ENCODE measurements at regions not wholly inside any gene's neighbourhood (a gene's known extent, or its start where the extent isn't known, plus 50 kb on each side); places are given as distances from the start of the nearest gene placed in this dataset.

GRCh38 chr3:34229876-34230275 is 431.4 kb downstream of the PDCD6IP start:
- intact Hi-C loops (cut with DNase I), result no loop called here

GRCh38 chr3:34235096-34235495 is 436.7 kb downstream of the PDCD6IP start:
- intact Hi-C loops (cut with DNase I), result no loop called here
- no peak for DNase-seq
- no peaks in the 10 kb centered on the region for H3K9me3 ChIP-seq
- no peak overlapping the region for H3K27ac ChIP-seq
- WGBS, 3 donors, result 68 to 76% (median 69%) methylated on average over 2 of the region's 2 CpGs
- no peaks in the 10 kb centered on the region for H3K36me3 ChIP-seq (ENCODE audit: insufficient read depth in 1 of 2, low read depth in 1 of 2)
- ATAC-seq, result no peak
- no peak for TF ChIP-seq CTCF (IDR thresholded peaks at IDR 0.05)
- no peaks in the 10 kb centered on the region for H3K4me1 ChIP-seq
- H3K4me3 ChIP-seq, result no peak overlapping the region
- peaks cover 0 to 2% (median 0%) of the 10 kb centered on the region in 3 donors for H3K27me3 ChIP-seq (ENCODE audit: insufficient read depth in 3 of 3, low read length in 2 of 3)

More at GRCh38 chr3:34229876-34230275, 431.4 kb downstream of the PDCD6IP start:
- Histone ChIP-seq H3K27ac (no peak overlapping the region), H3K4me3 (no peak overlapping the region), H3K36me3 (ENCODE audit: insufficient read depth in 1 of 2, low read depth in 1 of 2) (no peaks in the 10 kb centered on the region), H3K4me1 (no peaks in the 10 kb centered on the region), H3K9me3 (no peaks in the 10 kb centered on the region), H3K27me3 (ENCODE audit: insufficient read depth in 3 of 3, low read length in 2 of 3) (no peaks in the 10 kb centered on the region)
- no peak for DNase-seq
- no peak for TF ChIP-seq CTCF (IDR thresholded peaks at IDR 0.05)
- no peak for ATAC-seq
- 69 to 84% (median 77%) methylated on average over 5 of the region's 5 CpGs for WGBS, 3 donors

DNA sequence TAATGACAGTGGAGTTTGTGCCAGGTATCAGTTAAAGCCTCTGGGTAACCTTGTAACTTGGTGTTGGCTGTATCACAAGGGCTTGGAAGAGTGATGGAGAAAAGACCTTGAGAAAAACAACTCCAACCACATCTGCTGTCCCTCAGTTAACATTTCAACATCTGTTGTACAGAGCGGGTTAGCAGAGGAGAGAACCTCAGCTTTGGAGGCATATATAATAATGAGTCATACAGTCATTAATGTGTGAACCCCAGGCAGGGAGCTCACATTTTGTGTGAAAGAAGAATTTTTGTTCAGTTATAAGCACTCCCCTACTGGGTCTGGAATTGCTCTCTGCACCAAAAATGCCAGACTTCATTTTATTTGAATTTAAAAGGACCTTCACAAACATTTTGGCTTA is 439.5 kb downstream of the PDCD6IP start:
- intact Hi-C loops (cut with DNase I), result no loop called here

GRCh38 chr3:34238407-34238806 is 440.0 kb downstream of the PDCD6IP start:
- ATAC-seq (no peak), DNase-seq (no peak)
- Histone ChIP-seq H3K4me3 (no peak overlapping the region), H3K27ac (no peak overlapping the region), H3K9me3 (no peaks in the 10 kb centered on the region), H3K4me1 (no peaks in the 10 kb centered on the region), H3K27me3 (ENCODE audit: insufficient read depth in 3 of 3, low read length in 2 of 3) (peaks cover 0 to 2% (median 0%) of the 10 kb centered on the region in 3 donors), H3K36me3 (ENCODE audit: insufficient read depth in 1 of 2, low read depth in 1 of 2) (no peaks in the 10 kb centered on the region)
- 80 to 83% (median 82%) methylated on average over 1 of the region's 1 CpG for WGBS, 3 donors
- intact Hi-C loops (cut with DNase I), result no loop called here
- no peak for TF ChIP-seq CTCF (IDR thresholded peaks at IDR 0.05)

More for the DNA sequence above, 439.5 kb downstream of the PDCD6IP start:
- DNase-seq (no peak), ATAC-seq (no peak)
- no peak overlapping the region for H3K4me3 ChIP-seq
- H3K27me3 ChIP-seq (ENCODE audit: insufficient read depth in 3 of 3, low read length in 2 of 3), result peaks cover 0 to 2% (median 0%) of the 10 kb centered on the region in 3 donors
- WGBS, 3 donors, result 31 to 46% (median 32%) methylated on average over 1 of the region's 1 CpG
- H3K27ac ChIP-seq, result no peak overlapping the region
- TF ChIP-seq CTCF (IDR thresholded peaks at IDR 0.05), result no peak
- no peaks in the 10 kb centered on the region for H3K4me1 ChIP-seq
- no peaks in the 10 kb centered on the region for H3K36me3 ChIP-seq (ENCODE audit: insufficient read depth in 1 of 2, low read depth in 1 of 2)
- no peaks in the 10 kb centered on the region for H3K9me3 ChIP-seq

DNA sequence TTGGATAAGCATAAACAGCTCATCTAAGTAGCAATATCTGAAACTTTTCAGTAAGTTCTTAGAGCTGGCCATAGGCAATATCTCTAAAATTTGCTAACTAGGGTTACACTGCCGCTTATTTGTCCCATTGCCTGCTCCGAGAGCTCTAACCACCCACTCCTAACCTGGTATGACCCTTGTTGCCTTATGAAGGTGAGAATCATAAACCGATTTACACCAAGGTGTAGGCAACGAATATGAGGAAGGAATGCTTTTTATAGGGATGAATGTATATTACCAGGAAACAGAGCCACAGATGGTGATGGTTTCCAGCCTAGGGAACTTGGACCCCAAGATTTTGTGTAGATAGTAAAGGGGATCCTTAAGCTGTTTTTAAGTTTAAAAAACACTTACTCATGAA is 440.9 kb downstream of the PDCD6IP start:
- ATAC-seq, result no peak
- no peak overlapping the region for H3K4me3 ChIP-seq
- 88 to 94% (median 93%) methylated on average over 4 of the region's 4 CpGs for WGBS, 3 donors
- H3K27ac ChIP-seq, result no peak overlapping the region
- TF ChIP-seq CTCF (IDR thresholded peaks at IDR 0.05), result no peak
- H3K36me3 ChIP-seq (ENCODE audit: insufficient read depth in 1 of 2, low read depth in 1 of 2), result no peaks in the 10 kb centered on the region
- peaks cover 0 to 2% (median 0%) of the 10 kb centered on the region in 3 donors for H3K27me3 ChIP-seq (ENCODE audit: insufficient read depth in 3 of 3, low read length in 2 of 3)
- no peaks in the 10 kb centered on the region for H3K4me1 ChIP-seq
- intact Hi-C loops (cut with DNase I), result no loop called here
- no peaks in the 10 kb centered on the region for H3K9me3 ChIP-seq
- DNase-seq, result no peak
